Breast epithelium (tissue), 3 donors: ENCODE measurements at regions not wholly inside any gene's neighbourhood (a gene's known extent, or its start where the extent isn't known, plus 50 kb on each side); places are given as distances from the start of the nearest gene placed in this dataset.

ENCODE experiments used
- CTCF ChIP-seq, 3 donors: fragments of 450-650 bp; IDR thresholded peaks; one replicate each; pipeline ENCODE4 v1.5.1; 2016 to 2017; ENCODE audit warnings: antibody characterized with exemption in 3 of 3, mild to moderate bottlenecking in 3 of 3, moderate library complexity in 3 of 3
- POLR2A ChIP-seq: fragments of 450-650 bp; IDR thresholded peaks from one replicate; pipeline ENCODE4 v1.6.1; 2016; ENCODE audit warnings: antibody characterized with exemption, mild to moderate bottlenecking, moderate library complexity
- POLR2AphosphoS5 ChIP-seq, 3 donors: sonication (generic); formaldehyde crosslinking; IDR thresholded peaks; one replicate each; pipeline ENCODE4 v1.6.1; 2017; ENCODE audit warnings: antibody characterized with exemption in 3 of 3

GRCh38 chr5:130994496-130995253 is 170.4 kb downstream of the HINT1 start:
- TF ChIP-seq POLR2AphosphoS5 (IDR thresholded peaks at IDR 0.05) = no peak
- no peak for TF ChIP-seq CTCF (IDR thresholded peaks at IDR 0.05)
- TF ChIP-seq POLR2A = no peak
